ENCODE measurements at regions not wholly inside any gene's neighbourhood (a gene's known extent, or its start where the extent isn't known, plus 50 kb on each side); places are given as distances from the start of the nearest gene placed in this dataset.
A peak's percentile ranks its signal among the peaks of the same experiment; 100 is the strongest.

- H3K4ac ChIP-seq (ENCODE audit: low read depth, low read length), result no peak overlapping the region
- no peak overlapping the region for H2BK5ac ChIP-seq (ENCODE audit: insufficient read length, low read length)
- H3K9me3 ChIP-seq (ENCODE audit: control insufficient read depth, low read depth, low read length), result no peaks in the 10 kb centered on the region
- no peaks in the 10 kb centered on the region for H3K4me1 ChIP-seq (ENCODE audit: insufficient read depth, low read length)
- H4K8ac ChIP-seq (replicated peaks; ENCODE audit: insufficient read length, low read depth, low read length), result no peak overlapping the region
- no peaks in the 10 kb centered on the region for H3K23me2 ChIP-seq (ENCODE audit: insufficient read length, low read depth, low read length, poor library complexity, severe bottlenecking)
- H3K4me2 ChIP-seq (ENCODE audit: insufficient read depth, insufficient read length, low read length), result no peak overlapping the region
- H3K9me3 Mint-ChIP-seq, result peaks cover 12 to 18% of the 10 kb centered on the region in 2 experiments
- no peak overlapping the region for H3K27ac ChIP-seq (ENCODE audit: insufficient read length, low read depth, low read length)
- no peak overlapping the region for H3K18ac ChIP-seq (ENCODE audit: insufficient read length, low read depth, low read length)
- no peaks in the 10 kb centered on the region for H3K79me1 ChIP-seq (ENCODE audit: insufficient read depth, low read depth, low read length, poor library complexity, severe bottlenecking)
- peaks cover 10 to 22% (median 12%) of the 10 kb centered on the region in 3 experiments for H3K36me3 Mint-ChIP-seq (ENCODE audit: insufficient read depth in 1 of 3, low read depth in 3 of 3)
- no peak overlapping the region for H3K4me3 Mint-ChIP-seq
- H3K27ac Mint-ChIP-seq, result no peak overlapping the region
- H4K20me1 ChIP-seq (ENCODE audit: control insufficient read depth, insufficient read depth, insufficient read length), result no peaks in the 10 kb centered on the region
- no peak overlapping the region for H3K56ac ChIP-seq (ENCODE audit: insufficient read length, low read depth, low read length)
- DNase-seq, result no peak
- no peak overlapping the region for H3K23ac ChIP-seq (ENCODE audit: insufficient read length, low read depth, low read length)
- H3K9ac ChIP-seq (ENCODE audit: extremely low read depth, insufficient read length, low read length), result no peak overlapping the region
- H2BK20ac ChIP-seq (ENCODE audit: low read depth, low read length, poor library complexity, severe bottlenecking), result no peak overlapping the region
- H3K79me2 ChIP-seq (ENCODE audit: insufficient read depth, low read length), result no peaks in the 10 kb centered on the region
- no peak overlapping the region for H2BK15ac ChIP-seq (ENCODE audit: low read depth, low read length)
- no peaks in the 10 kb centered on the region for H3K27me3 Mint-ChIP-seq (ENCODE audit: low read depth)
- H2AFZ ChIP-seq (ENCODE audit: low read length), result peak overlapping the region; percentile 42
- H3K4me1 Mint-ChIP-seq, result no peaks in the 10 kb centered on the region
- no peak overlapping the region for H3K14ac ChIP-seq (ENCODE audit: insufficient read depth, low read length)
- no peak overlapping the region for H2AK5ac ChIP-seq (ENCODE audit: insufficient read length, low read length)
- H4K91ac ChIP-seq (ENCODE audit: insufficient read length, low read depth, low read length), result no peak overlapping the region
- H3K27me3 ChIP-seq (ENCODE audit: insufficient read depth, low read length), result no peaks in the 10 kb centered on the region
- no peak overlapping the region for H2BK120ac ChIP-seq (ENCODE audit: low read depth, low read length, poor library complexity, severe bottlenecking)
- WGBS (ENCODE audit: extremely low coverage, insufficient read length, low lambda C conversion rate), result no CpG with 5 or more reads among the region's 10 CpGs
- no peak for TF ChIP-seq CTCF (conservative IDR thresholded peaks at IDR 0.05)
- no peak overlapping the region for H2BK12ac ChIP-seq (ENCODE audit: insufficient read length, low read depth, low read length)
- no peak overlapping the region for H4K5ac ChIP-seq (ENCODE audit: insufficient read length, low read depth, low read length)
- no peak overlapping the region for H3T11ph ChIP-seq (ENCODE audit: low read length)
Observed at GRCh38 chr10:33674986-33675599, 340.6 kb upstream of the NRP1 start.

All from H9 (cell line).